VCaP (cell line): ENCODE measurements at regions not wholly inside any gene's neighbourhood (a gene's known extent, or its start where the extent isn't known, plus 50 kb on each side); places are given as distances from the start of the nearest gene placed in this dataset.

Experiments
- H3K27ac ChIP-seq: fragments of 450-650 bp; 2 replicates; pipeline ENCODE4 v1.5.1; 2017
- CTCF ChIP-seq: fragments of 450-650 bp; conservative IDR thresholded peaks from 2 replicates; pipeline ENCODE4 v1.5.1; 2017; ENCODE audit warnings: mild to moderate bottlenecking, moderate library complexity

DNA sequence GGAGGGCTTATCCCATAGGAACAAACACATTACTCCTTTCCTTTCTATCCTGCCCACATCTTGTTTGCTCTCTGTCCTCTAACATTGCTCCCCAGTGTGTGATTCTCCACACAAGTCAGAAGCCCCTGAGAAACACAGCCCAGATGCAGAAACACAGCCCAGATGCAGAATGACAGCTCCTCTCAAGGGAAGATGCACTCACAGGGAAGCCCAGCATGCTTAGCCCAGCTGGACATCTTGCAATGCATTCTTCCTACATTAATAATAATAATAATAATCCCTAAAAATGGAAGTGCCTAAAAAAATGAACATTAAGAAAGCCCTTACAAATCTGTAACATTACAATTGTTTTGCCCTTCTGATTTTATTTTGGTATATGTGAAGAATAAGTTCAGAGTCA, 172.1 kb downstream of the CBLN2 start:
- TF ChIP-seq CTCF, result no peak
- no peak overlapping the region for H3K27ac ChIP-seq

DNA sequence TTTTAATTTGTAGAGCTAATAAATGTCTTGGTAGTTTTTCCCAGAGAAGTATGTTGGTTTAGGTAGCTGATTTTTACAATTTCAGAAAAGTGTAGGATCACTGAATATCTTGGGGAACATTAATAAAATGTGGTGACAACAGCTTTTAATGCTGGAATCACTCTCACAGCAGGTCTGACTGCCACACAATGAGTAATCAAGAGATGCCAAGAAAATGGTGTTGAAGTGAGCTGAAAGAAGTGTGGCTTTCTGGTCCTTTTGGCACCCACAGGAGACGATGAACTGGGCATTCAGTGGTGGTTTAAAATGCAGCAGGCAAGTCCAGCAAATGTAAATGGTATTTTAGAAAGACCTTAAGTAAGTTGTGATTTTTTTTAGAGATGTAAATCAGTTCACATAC, 175.8 kb downstream of the CBLN2 start:
- no peak overlapping the region for H3K27ac ChIP-seq
- TF ChIP-seq CTCF, result no peak

DNA sequence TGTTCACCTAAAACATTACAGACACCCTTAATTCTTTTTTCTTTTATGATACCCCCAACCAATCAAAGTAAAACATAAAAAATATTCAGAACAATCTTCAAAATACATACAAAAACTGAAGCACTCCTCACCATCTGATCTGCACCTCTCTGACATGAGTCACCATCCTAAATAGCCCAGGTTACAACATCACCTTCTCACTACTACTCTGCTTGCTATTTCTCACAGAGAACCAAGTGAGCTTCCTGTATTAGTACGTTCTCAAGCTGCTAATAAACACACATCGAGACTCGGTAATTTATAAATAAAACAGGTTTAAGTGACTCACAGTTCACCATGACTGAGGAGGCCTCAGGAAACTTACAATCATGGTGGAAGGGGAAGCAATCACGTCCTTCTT, 183.5 kb downstream of the CBLN2 start:
- no peak for TF ChIP-seq CTCF
- no peak overlapping the region for H3K27ac ChIP-seq

GRCh38 chr18:72342933-72343332, 201.2 kb downstream of the CBLN2 start:
- no peak overlapping the region for H3K27ac ChIP-seq
- no peak for TF ChIP-seq CTCF

DNA sequence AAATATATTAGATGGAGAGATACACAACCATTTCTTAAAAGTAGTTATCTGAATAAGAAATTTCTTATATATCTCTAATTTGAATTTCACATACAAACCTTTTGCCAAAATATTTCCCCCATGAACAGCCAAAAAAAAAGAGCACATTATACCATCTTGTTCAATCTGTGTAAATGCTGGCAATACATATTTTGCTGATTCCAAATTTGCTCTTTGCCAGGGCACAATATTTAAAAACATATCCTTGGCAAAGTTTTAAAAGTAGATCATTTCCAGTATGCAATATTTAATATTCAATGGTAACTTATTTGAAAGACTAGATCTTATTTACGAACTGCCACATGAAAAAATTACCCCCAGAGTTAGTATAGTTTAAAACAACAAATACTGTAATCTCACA, 204.2 kb downstream of the CBLN2 start:
- H3K27ac ChIP-seq, result no peak overlapping the region
- TF ChIP-seq CTCF, result no peak

DNA sequence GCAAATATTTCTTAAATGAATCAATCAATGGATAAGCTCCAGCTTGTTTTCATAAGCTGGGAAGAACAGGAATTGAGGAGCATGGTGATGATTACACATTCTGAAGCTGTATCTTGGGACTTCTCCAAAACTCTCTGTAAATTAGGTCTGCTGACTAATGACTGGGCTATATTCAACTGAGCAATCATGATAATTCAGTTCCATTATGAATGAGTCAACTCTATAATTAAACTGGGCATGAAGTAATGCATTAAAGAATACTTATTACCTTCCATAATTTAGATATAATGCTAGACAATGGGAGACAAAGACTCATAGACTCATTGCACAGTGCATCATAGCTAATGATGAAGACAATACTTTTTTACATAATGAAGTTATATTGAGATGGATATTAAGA, 207.4 kb downstream of the CBLN2 start:
- no peak for TF ChIP-seq CTCF

GRCh38 chr18:72329533-72329932, 214.6 kb downstream of the CBLN2 start:
- H3K27ac ChIP-seq, result no peak overlapping the region
- no peak for TF ChIP-seq CTCF

More for the DNA sequence above, 207.4 kb downstream of the CBLN2 start:
- H3K27ac ChIP-seq, result no peak overlapping the region

- H3K27ac ChIP-seq, result no peak overlapping the region
- no peak for TF ChIP-seq CTCF
These were observed 218.8 kb downstream of the CBLN2 start for GRCh38 chr18:72325307-72325706.
